22Rv1 (cell line): ENCODE measurements at regions not wholly inside any gene's neighbourhood (a gene's known extent, or its start where the extent isn't known, plus 50 kb on each side); places are given as distances from the start of the nearest gene placed in this dataset.

Experiments used
- CTCF ChIP-seq: fragments of 450-650 bp; IDR thresholded peaks from 2 replicates; pipeline ENCODE4 v1.5.1; 2017; ENCODE audit warnings: mild to moderate bottlenecking
- ZFX ChIP-seq: fragments of 450-650 bp; IDR thresholded peaks from 2 replicates; pipeline ENCODE4 v1.6.1; 2017; ENCODE audit warnings: antibody characterized with exemption, borderline replicate concordance

GRCh38 chr1:181175955-181176354 lies 87.5 kb downstream of the IER5 start:
- TF ChIP-seq CTCF, result no peak
- TF ChIP-seq ZFX, result no peak
